Dermis blood vessel endothelial cell (primary cell): ENCODE measurements at regions not wholly inside any gene's neighbourhood (a gene's known extent, or its start where the extent isn't known, plus 50 kb on each side); places are given as distances from the start of the nearest gene placed in this dataset.
A peak's percentile ranks its signal among the peaks of the same experiment; 100 is the strongest.

Experiments used
- DNase-seq: peaks from one replicate; pipeline ENCODE4 v3.0.0; 2010

DNA sequence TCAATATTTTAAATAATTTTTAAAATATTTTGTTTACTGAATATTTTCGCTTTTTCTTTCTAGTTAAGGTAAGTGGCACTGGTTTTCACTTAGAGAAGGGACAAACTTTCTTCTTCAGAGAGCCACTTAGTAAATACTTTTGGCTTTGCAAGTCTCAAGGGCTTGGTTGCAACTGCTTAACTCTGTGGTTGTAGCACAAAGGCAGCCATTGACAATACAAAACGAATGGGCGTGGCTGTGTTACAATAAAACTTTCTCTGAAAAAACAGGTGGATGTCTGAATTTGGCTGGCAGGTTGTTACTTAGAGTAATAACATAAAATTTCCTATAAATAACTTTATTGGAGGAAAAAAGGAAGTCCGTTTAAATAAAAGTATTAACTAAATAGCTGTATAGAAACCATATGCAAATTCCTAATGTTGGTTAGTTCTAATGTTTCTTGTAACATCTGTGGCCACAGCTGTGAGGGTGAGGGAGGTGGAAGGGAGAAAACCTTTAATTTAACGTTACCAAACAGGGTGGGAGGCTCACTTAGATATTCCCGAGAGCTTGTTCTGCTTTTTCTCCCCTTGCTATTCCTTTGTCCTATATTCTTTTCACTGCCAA lies 62.4 kb upstream of the TNP1 start:
- no peak for DNase-seq

DNA sequence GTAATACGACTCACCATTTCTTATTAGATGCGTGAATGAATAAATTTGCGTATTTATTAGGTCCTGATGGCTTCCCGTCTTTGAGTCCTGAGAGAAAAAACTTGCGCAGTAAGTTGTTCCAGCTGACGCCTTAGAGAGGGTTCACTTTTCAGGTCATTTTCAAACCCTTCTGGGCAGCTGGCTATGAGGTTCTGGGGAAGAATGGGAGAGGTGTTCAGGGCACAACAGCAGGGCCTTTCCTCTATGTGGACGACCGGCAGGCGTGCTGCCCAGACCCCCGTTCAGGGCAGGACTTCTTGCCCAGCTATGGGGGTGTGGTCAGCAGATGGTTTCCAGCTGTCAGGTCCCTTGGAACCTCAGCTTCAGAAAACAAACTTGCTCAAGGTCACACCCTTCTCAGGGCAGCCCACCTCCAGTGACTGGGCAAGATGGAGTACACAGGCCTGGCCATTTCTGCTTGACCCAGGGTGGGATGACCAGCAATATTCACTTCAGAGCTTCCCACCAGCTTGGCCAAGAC lies 61.1 kb upstream of the TNP1 start:
- no peak for DNase-seq

DNA sequence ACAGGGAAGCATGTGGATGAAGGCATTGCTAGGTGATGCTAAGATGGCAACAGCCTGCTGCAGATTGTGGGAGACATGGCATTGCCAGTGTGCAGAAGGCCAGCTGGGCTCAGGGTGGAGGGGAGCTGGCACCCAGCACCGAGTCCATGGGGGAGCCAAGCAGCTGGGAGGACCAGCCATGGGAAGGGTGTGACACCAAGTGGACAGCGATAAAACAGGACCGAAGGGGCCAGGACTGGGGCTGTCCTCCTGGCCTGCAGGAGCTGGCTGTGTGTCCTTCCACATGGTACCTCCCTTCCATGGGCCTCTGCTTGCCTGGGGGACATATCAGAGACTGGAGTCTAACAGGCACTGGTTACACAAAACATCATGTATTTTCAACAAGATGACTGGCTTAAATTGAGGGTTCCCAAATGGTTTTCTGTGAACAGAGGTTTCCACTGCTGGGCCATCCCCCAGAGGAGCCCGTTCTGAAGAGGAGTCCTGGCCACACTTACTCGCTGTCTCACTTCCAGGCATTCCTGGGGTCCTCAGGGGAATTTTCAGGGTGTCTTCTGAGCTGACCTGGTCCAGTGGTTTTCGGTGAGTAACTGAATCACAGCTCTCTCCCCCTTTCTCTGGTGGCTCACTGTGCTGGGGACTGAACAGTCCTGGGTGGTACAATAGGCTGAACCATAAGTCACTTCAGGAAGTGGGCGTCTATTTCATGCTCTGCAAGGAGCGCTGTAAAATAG lies 60.4 kb upstream of the TNP1 start:
- DNase-seq = no peak

DNA sequence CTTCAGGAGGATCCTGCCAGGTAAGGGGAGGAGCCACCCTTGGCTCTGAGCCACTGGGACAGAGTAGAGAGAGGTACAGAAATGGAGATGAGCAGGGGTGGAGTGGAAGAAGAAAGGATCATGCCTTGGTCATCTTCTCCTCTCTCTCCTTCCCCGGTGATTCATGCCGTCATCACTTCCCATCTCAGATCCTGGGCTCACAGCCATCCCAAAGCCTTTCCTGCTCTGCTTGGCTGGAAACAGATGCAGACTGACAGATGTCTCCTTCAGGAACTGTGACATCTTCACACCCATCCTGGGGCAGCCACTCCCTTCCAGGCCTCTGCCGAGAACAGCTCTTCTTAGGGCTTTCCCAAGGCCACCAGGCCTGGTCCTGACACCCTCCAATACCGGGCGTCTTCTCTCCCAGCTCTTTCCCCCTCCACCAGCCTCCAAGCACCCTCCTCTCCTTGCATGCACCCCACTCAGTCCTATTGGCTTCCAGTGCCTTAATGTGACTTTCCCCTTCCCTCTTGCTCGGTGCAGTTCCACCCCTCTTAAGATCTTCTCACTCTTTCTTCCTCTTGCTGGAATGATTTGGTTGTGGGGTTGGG lies 58.3 kb upstream of the TNP1 start:
- DNase-seq = peak; percentile 28

DNA sequence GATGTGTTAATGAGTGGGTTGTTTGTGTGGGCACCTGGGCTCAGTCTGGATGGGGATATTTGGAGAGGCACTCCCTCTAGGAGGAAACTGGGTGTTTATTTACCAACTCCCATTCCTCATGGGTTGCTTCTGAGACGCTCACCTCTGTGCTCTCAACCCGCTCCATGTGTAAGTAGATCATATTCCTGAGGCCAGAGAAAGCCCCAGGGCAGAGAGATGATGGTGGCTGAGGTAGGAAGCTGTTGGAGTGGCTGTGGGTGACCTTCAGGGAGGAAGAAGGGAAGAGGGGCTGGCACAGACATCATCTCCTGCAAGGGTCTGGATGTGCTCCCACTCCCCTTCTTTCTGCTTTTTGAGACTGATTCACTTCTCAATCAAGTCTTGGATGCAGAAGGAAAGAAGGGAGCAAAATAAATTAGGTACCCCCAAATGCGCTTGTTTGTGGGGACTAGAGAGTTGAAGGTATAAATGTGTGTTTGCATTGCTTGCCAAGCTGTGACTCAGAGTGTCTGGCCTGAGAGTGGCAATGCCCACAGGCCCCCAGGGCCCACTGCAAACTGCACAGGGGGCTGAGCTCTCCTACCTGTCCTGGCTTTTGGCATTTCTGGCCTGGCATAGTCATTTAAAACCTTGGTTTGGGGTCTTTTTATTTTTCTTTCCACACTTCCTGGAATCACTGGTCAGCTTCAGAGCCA lies 57.2 kb upstream of the TNP1 start:
- DNase-seq = no peak

DNA sequence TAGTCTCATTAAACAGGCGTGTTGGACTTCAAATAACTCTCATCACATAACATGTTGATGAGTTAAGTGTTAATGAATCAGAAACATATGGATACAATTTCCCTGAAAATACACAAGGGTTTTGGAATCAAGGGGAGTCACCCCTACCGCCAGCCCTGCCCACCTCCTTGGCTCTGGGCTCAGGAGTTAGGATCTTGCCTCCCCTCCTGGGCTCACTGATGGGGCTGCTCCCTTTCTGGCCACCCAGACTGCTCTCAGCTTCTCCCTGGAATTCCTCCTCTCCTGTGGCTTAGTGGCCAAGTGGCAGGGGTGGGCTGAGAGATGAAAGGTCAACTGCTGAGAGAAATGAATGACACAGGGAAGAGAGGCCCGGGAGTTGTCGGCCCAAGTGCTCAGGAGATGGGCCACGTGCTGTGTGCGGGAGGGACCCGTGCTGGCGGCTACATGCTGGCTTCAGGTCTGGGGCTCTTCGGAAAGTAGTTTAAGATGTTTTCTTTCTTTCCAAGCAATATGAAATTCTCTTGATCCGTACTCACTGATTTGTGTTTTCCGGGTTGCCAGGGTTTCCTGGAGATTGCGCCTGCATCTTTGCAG lies 55.8 kb upstream of the TNP1 start:
- no peak for DNase-seq

DNA sequence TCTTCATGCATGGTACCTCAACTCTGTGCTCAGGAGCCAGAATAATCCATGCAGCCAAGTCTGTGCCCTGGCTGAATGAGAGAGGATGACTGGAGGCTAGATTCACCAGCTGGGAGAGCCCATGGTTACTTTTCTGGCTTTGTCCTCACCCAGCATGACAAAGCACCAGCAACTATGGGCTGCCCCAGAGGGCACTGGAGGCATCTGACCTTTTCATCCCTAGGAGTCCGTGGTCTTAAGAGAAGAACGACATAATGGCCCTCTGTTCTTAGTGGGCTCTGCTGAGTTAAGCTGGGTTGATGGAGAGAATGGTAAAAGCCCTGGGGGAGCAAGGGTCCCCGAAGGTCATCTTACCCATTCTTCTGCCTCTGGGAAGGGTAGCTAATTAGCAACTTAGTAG lies 54.6 kb upstream of the TNP1 start:
- no peak for DNase-seq

DNA sequence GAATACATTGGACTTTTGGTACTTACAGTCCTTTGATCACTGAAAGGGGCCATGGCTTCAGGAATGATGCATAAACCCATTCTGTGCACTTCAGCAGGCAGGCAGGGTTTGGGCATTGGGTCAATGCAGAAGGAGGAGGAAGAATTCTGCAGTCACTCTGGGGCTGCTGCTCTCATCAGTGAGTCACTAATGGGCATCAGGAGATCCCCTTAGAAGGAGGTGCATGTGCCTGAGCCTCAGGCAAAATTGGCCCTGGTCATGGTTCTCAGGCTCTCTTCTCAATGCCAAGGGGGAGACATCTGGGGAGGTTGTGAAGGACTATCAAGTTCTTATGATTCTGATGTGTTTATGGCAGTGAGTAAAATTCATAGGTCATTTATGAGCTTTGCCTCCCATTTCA lies 52.0 kb upstream of the TNP1 start:
- no peak for DNase-seq

DNA sequence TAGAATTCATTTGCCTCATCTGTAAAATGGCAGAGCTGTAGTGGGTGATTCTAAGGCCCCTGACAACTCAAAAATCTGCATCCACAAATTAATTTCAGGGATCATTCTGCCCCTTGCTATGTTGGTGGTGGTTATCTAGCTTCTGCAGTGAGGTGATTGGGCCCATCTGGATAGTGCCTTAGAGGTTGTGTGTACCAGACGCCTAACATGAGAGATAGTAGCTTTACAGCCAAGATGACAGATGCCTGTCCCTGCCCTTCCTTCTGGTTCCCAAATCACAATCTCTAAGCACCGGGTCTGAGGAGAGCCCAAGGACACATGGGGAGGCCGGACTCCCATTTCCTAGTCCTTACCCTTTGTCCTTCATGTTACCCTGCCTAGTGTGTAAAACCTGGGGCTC lies 51.1 kb upstream of the TNP1 start:
- no peak for DNase-seq

DNA sequence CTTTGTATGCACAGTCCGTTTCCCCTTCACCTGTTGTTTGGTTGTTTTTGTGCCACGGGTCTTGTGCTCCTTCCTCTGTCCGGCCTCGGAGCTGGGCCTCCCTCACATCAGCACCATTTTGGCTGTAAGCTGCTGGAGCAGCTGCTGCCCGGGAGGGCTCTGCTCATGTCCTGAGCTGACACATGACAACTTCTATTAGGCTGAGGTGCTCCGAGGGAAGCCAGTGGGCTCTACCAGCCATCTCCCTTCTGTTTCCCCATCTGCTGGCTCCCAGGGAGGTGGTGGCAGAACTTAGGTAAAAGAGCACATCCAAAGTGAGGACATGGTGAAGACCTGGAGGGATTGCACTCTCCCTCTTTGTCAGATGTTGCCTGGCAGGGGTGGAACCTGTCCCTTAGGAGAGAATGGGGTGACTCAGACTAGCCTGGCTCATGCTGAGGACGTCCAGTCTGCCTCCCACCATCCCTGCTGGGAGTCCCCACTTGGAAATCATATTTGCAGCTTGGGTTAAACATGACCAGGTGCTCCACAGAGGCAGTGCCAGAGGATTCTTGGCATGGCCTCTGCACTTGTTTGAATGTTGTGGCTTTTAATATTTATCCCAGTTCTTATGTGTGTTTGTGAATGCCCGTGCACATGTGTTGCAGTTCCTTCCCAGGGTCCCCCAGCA lies 49.8 kb upstream of the TNP1 start:
- no peak for DNase-seq
